ENCODE measurements at regions not wholly inside any gene's neighbourhood (a gene's known extent, or its start where the extent isn't known, plus 50 kb on each side); places are given as distances from the start of the nearest gene placed in this dataset.

DNA sequence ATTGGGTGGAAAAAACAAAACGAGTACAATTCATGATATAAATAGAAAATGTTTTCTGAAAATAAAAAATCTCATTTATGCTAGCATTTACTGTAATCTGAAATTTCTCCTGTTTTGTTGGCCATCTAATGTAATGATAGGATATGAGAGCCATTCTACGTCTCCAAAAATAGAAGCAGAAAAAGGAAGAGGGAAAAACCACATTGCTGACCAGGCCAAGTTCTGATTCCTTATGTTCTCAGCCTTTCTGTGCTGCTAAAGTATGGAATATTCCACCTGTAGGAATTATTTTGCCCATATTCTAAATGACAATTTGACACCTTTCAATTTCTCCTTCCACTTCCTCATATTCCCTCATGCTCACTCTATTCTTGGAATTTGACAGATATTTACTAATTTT lies 110.2 kb downstream of the TBXT start:
- TF ChIP-seq, protein P1, sequence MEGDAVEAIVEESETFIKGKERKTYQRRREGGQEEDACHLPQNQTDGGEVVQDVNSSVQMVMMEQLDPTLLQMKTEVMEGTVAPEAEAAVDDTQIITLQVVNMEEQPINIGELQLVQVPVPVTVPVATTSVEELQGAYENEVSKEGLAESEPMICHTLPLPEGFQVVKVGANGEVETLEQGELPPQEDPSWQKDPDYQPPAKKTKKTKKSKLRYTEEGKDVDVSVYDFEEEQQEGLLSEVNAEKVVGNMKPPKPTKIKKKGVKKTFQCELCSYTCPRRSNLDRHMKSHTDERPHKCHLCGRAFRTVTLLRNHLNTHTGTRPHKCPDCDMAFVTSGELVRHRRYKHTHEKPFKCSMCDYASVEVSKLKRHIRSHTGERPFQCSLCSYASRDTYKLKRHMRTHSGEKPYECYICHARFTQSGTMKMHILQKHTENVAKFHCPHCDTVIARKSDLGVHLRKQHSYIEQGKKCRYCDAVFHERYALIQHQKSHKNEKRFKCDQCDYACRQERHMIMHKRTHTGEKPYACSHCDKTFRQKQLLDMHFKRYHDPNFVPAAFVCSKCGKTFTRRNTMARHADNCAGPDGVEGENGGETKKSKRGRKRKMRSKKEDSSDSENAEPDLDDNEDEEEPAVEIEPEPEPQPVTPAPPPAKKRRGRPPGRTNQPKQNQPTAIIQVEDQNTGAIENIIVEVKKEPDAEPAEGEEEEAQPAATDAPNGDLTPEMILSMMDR (IDR thresholded peaks at IDR 0.05; ENCODE audit: low read depth, low read length, missing input control), result no peak
- TF ChIP-seq RXRA (IDR thresholded peaks at IDR 0.05), result no peak
- no peak for TF ChIP-seq RAD21 (IDR thresholded peaks at IDR 0.05)
- TF ChIP-seq, protein P2, sequence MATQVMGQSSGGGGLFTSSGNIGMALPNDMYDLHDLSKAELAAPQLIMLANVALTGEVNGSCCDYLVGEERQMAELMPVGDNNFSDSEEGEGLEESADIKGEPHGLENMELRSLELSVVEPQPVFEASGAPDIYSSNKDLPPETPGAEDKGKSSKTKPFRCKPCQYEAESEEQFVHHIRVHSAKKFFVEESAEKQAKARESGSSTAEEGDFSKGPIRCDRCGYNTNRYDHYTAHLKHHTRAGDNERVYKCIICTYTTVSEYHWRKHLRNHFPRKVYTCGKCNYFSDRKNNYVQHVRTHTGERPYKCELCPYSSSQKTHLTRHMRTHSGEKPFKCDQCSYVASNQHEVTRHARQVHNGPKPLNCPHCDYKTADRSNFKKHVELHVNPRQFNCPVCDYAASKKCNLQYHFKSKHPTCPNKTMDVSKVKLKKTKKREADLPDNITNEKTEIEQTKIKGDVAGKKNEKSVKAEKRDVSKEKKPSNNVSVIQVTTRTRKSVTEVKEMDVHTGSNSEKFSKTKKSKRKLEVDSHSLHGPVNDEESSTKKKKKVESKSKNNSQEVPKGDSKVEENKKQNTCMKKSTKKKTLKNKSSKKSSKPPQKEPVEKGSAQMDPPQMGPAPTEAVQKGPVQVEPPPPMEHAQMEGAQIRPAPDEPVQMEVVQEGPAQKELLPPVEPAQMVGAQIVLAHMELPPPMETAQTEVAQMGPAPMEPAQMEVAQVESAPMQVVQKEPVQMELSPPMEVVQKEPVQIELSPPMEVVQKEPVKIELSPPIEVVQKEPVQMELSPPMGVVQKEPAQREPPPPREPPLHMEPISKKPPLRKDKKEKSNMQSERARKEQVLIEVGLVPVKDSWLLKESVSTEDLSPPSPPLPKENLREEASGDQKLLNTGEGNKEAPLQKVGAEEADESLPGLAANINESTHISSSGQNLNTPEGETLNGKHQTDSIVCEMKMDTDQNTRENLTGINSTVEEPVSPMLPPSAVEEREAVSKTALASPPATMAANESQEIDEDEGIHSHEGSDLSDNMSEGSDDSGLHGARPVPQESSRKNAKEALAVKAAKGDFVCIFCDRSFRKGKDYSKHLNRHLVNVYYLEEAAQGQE (IDR thresholded peaks at IDR 0.05), result no peak
